Smooth muscle cell (in vitro differentiated cells): ENCODE measurements at regions not wholly inside any gene's neighbourhood (a gene's known extent, or its start where the extent isn't known, plus 50 kb on each side); places are given as distances from the start of the nearest gene placed in this dataset.

Experiments
- DNase-seq: peaks from one replicate; lab custom pipeline; 2025; ENCODE audit not compliant: unreplicated experiment; lab: John Stamatoyannopoulos, UW
- H2AFZ ChIP-seq: fragments of 200-600 bp; sonication (generic); 2 replicates; pipeline ENCODE4 v1.6.0; 2016; ENCODE audit warnings: antibody characterized with exemption, low read depth, mild to moderate bottlenecking
- H3F3A ChIP-seq: fragments of 200-600 bp; sonication (generic); 2 replicates; pipeline ENCODE4 v1.6.0; 2017; ENCODE audit warnings: antibody characterized with exemption, low read depth
- H3K27ac ChIP-seq: fragments of 200-600 bp; sonication (generic); 2 replicates; pipeline ENCODE4 v1.5.1; 2016; ENCODE audit warnings: low read depth, mild to moderate bottlenecking
- H3K27me3 ChIP-seq: fragments of 200-600 bp; sonication (generic); 2 replicates; pipeline ENCODE4 v1.6.1; 2016; ENCODE audit warnings: low read depth, mild to moderate bottlenecking
- H3K36me3 ChIP-seq: fragments of 200-600 bp; sonication (generic); 2 replicates; pipeline ENCODE4 v1.5.1; 2016; ENCODE audit warnings: low read depth
- H3K4me1 ChIP-seq: fragments of 200-600 bp; sonication (generic); 2 replicates; pipeline ENCODE4 v1.5.1; 2016; ENCODE audit warnings: low read depth
- H3K4me2 ChIP-seq: fragments of 200-600 bp; sonication (generic); 2 replicates; pipeline ENCODE4 v1.6.0; 2016; ENCODE audit warnings: mild to moderate bottlenecking
- H3K4me3 ChIP-seq: fragments of 200-600 bp; sonication (generic); 2 replicates; pipeline ENCODE4 v1.5.1; 2016; ENCODE audit warnings: mild to moderate bottlenecking
- H3K79me2 ChIP-seq: fragments of 200-600 bp; sonication (generic); 2 replicates; pipeline ENCODE4 v1.6.0; 2016; ENCODE audit warnings: low read depth, mild to moderate bottlenecking
- H3K9ac ChIP-seq: fragments of 200-600 bp; sonication (generic); 2 replicates; pipeline ENCODE4 v1.6.0; 2016; ENCODE audit warnings: low read depth
- H3K9me3 ChIP-seq: fragments of 200-600 bp; sonication (generic); replicated peaks from 2 replicates; pipeline ENCODE4 v1.5.1; 2016; ENCODE audit warnings: low read depth
- H4K20me1 ChIP-seq: fragments of 200-600 bp; sonication (generic); 2 replicates; pipeline ENCODE4 v1.6.0; 2016; ENCODE audit warnings: low read depth
- WGBS: methylation state at CpG from one replicate; pipeline ENCODE4 v1.1.7; 2016; ENCODE audit warnings: low lambda C conversion rate; 5-methylcytosine and 5-hydroxymethylcytosine counted together
- TF ChIP-seq, protein P1 (sequence below): fragments of 200-600 bp; sonication (generic); IDR thresholded peaks from 2 replicates; pipeline ENCODE4 v1.5.1; 2017; ENCODE audit warnings: borderline replicate concordance, mild to moderate bottlenecking, antibody characterized with exemption; ENCODE audit not compliant: insufficient read depth, poor library complexity, severe bottlenecking

DNA sequence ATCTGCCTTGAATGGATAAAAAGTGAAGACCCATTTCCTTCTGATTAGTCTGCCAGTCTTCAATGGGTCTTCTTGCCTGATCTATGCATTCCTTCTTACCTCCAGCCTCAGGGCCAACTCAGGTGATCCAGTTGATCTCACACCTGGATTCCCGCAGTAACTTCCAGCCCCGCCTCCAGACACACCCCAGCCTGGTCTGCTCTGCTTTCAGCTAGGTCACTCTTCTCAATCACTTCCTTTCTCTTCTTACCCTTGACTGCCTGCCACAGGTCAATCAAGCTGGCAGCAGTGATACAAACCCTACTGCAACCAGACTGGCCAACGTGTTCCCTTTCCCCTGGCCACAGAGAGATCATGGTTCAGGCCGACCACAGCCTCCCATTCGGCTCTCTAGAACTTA, 263.6 kb downstream of the ZNF516 start:
- Histone ChIP-seq H2AFZ (no peak overlapping the region), H3K4me1 (no peaks in the 10 kb centered on the region), H3K4me3 (no peak overlapping the region), H3K36me3 (no peaks in the 10 kb centered on the region), H3K9me3 (no peaks in the 10 kb centered on the region), H3K79me2 (no peaks in the 10 kb centered on the region), H3K27ac (no peak overlapping the region), H3K27me3 (no peaks in the 10 kb centered on the region), H3K4me2 (no peak overlapping the region), H3K9ac (no peak overlapping the region), H4K20me1 (no peaks in the 10 kb centered on the region), H3F3A (no peaks in the 10 kb centered on the region)
- 87% methylated on average over 5 of the region's 5 CpGs for WGBS
- TF ChIP-seq, protein P1, sequence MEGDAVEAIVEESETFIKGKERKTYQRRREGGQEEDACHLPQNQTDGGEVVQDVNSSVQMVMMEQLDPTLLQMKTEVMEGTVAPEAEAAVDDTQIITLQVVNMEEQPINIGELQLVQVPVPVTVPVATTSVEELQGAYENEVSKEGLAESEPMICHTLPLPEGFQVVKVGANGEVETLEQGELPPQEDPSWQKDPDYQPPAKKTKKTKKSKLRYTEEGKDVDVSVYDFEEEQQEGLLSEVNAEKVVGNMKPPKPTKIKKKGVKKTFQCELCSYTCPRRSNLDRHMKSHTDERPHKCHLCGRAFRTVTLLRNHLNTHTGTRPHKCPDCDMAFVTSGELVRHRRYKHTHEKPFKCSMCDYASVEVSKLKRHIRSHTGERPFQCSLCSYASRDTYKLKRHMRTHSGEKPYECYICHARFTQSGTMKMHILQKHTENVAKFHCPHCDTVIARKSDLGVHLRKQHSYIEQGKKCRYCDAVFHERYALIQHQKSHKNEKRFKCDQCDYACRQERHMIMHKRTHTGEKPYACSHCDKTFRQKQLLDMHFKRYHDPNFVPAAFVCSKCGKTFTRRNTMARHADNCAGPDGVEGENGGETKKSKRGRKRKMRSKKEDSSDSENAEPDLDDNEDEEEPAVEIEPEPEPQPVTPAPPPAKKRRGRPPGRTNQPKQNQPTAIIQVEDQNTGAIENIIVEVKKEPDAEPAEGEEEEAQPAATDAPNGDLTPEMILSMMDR: no peak
- DNase-seq: no peak

DNA sequence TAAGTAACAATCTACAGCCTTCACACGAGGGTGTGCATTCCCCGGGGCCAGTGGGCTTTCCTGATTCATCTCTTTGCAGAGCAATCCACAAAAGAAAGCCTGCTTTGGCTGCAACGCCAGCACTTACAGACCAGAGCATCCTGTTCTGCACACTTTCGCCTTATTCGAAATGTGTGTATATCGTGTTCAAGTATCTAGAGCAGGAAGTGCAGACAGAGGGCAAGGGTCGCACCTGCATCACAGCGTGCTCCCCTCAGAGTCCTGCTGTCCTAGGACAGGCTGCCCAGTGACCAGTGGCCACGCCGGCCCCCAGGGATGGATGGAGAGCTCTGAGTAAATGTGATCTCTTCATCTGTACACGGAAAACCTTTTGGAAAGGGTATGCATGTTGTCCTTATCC, 264.3 kb downstream of the ZNF516 start:
- Histone ChIP-seq H2AFZ (no peak overlapping the region), H3K36me3 (no peaks in the 10 kb centered on the region), H3K4me1 (no peaks in the 10 kb centered on the region), H3K79me2 (no peaks in the 10 kb centered on the region), H4K20me1 (no peaks in the 10 kb centered on the region), H3K4me2 (no peak overlapping the region), H3K4me3 (no peak overlapping the region), H3K27ac (no peak overlapping the region), H3K9me3 (no peaks in the 10 kb centered on the region), H3F3A (no peaks in the 10 kb centered on the region), H3K9ac (no peak overlapping the region), H3K27me3 (no peaks in the 10 kb centered on the region)
- WGBS: 83% methylated on average over 11 of the region's 11 CpGs
- DNase-seq: no peak
- TF ChIP-seq, protein P1: no peak

DNA sequence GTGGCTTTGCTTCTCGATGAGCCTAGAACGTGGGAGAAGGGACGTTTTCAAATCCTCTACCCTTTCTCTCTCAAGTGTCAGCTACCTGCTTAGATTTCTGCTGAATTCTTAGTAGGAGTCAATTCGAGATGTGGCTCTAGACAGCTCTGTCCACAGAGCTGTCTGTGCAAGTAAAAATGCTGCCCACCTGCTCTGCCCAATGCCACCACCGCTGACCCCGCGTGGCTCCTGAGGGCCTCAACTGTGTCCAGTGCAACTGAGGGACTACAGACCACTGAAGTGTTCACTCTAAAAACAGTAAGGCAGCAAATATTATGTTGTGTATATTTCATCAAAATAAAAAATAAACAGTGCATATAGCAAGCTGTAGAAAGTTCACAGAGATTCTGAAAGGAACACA, 266.3 kb downstream of the ZNF516 start:
- no peaks in the 10 kb centered on the region for H3K4me1 ChIP-seq
- no peaks in the 10 kb centered on the region for H4K20me1 ChIP-seq
- H2AFZ ChIP-seq: no peak overlapping the region
- H3F3A ChIP-seq: no peaks in the 10 kb centered on the region
- no peaks in the 10 kb centered on the region for H3K27me3 ChIP-seq
- TF ChIP-seq, protein P1: no peak
- H3K4me3 ChIP-seq: no peak overlapping the region
- no peaks in the 10 kb centered on the region for H3K9me3 ChIP-seq
- no peaks in the 10 kb centered on the region for H3K79me2 ChIP-seq
- DNase-seq: no peak
- no peak overlapping the region for H3K27ac ChIP-seq
- 83% methylated on average over 7 of the region's 7 CpGs for WGBS
- H3K36me3 ChIP-seq: no peaks in the 10 kb centered on the region
- no peak overlapping the region for H3K9ac ChIP-seq
- no peak overlapping the region for H3K4me2 ChIP-seq

DNA sequence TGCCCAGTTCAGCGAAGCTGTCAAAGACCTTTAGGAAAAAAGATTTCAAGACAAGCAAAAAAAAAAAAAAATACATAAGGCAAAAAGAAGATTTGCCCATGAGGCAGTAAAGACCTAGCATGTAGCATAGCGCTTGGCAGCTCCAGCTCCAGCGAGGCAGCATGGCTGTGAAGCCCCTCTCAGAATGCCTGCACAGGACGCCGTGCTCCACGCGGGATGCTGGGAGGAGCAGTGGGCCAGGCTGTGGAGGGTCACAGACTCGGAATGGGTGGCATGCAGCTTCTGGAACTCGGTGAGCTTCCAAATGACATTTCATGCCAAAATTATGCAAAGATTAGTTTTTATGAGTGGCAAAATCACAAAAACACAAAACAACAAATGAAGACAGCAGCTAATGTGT, 267.3 kb downstream of the ZNF516 start:
- Histone ChIP-seq H3K9me3 (no peaks in the 10 kb centered on the region), H3K27ac (no peak overlapping the region), H3K9ac (no peak overlapping the region), H3K4me3 (no peak overlapping the region), H3K4me1 (no peaks in the 10 kb centered on the region), H3K4me2 (no peak overlapping the region), H4K20me1 (no peaks in the 10 kb centered on the region), H2AFZ (no peak overlapping the region), H3F3A (no peaks in the 10 kb centered on the region), H3K27me3 (no peaks in the 10 kb centered on the region), H3K79me2 (no peaks in the 10 kb centered on the region), H3K36me3 (no peaks in the 10 kb centered on the region)
- 86% methylated on average over 9 of the region's 9 CpGs for WGBS
- DNase-seq: no peak
- TF ChIP-seq, protein P1: no peak
